OCI-M1 (cell line): ENCODE measurements at regions not wholly inside any gene's neighbourhood (a gene's known extent, or its start where the extent isn't known, plus 50 kb on each side); places are given as distances from the start of the nearest gene placed in this dataset.

Source experiments
- DNase-seq: peaks from one replicate; lab custom pipeline; 2025; lab: John Stamatoyannopoulos, UW

- DNase-seq, result no peak
Measured at GRCh38 chr18:67651438-67651837, 134.9 kb upstream of the DSEL start.

- no peak for DNase-seq
Measured at GRCh38 chr18:67650686-67651385, 134.3 kb upstream of the DSEL start.

GRCh38 chr18:67646890-67647289 lies 130.4 kb upstream of the DSEL start:
- DNase-seq, result no peak

- DNase-seq, result no peak
Measured at GRCh38 chr18:67644226-67644625, 127.7 kb upstream of the DSEL start.

GRCh38 chr18:67639872-67640271 lies 123.4 kb upstream of the DSEL start:
- no peak for DNase-seq

GRCh38 chr18:67636597-67637385 lies 120.3 kb upstream of the DSEL start:
- no peak for DNase-seq

- no peak for DNase-seq
Measured at GRCh38 chr18:67634631-67635338, 118.3 kb upstream of the DSEL start.

- DNase-seq, result no peak
Measured at GRCh38 chr18:67633939-67634338, 117.4 kb upstream of the DSEL start.

- no peak for DNase-seq
Measured at GRCh38 chr18:67621906-67622305, 105.4 kb upstream of the DSEL start.

GRCh38 chr18:67621049-67621713 lies 104.7 kb upstream of the DSEL start:
- no peak for DNase-seq

GRCh38 chr18:67618061-67618460 lies 101.5 kb upstream of the DSEL start:
- DNase-seq, result no peak

GRCh38 chr18:67615876-67616275 lies 99.4 kb upstream of the DSEL start:
- no peak for DNase-seq

GRCh38 chr18:67613731-67614130 lies 97.2 kb upstream of the DSEL start:
- DNase-seq, result no peak

GRCh38 chr18:67612281-67612680 lies 95.8 kb upstream of the DSEL start:
- no peak for DNase-seq

GRCh38 chr18:67608615-67609273 lies 92.2 kb upstream of the DSEL start:
- no peak for DNase-seq

GRCh38 chr18:67608191-67608590 lies 91.7 kb upstream of the DSEL start:
- no peak for DNase-seq

GRCh38 chr18:67600181-67601180 lies 84.0 kb upstream of the DSEL start:
- no peak for DNase-seq

- no peak for DNase-seq
Measured at GRCh38 chr18:67599277-67599676, 82.8 kb upstream of the DSEL start.

- no peak for DNase-seq
Measured at GRCh38 chr18:67597759-67598158, 81.2 kb upstream of the DSEL start.

GRCh38 chr18:67596003-67596402 lies 79.5 kb upstream of the DSEL start:
- no peak for DNase-seq
